ENCODE measurements at regions not wholly inside any gene's neighbourhood (a gene's known extent, or its start where the extent isn't known, plus 50 kb on each side); places are given as distances from the start of the nearest gene placed in this dataset.
"Not testable (repeated sequence)": the region's sequence is repeated elsewhere in the genome, so short reads cannot be mapped to it uniquely, and the experiment has no call there.

- no peak for DNase-seq (ENCODE audit: low read depth in 2 of 2)
These were observed 120.6 kb upstream of the JADE1 start for GRCh38 chr4:128688846-128689437.

- no peak for DNase-seq (ENCODE audit: low read depth in 2 of 2)
These were observed 121.3 kb upstream of the JADE1 start for GRCh38 chr4:128688033-128688721.

GRCh38 chr4:128686810-128687209 lies 122.7 kb upstream of the JADE1 start:
- DNase-seq (ENCODE audit: low read depth in 2 of 2) = no peak

GRCh38 chr4:128686032-128686465 lies 123.5 kb upstream of the JADE1 start:
- no peak for DNase-seq (ENCODE audit: low read depth in 2 of 2)

GRCh38 chr4:128684016-128684415 lies 125.5 kb upstream of the JADE1 start:
- no peak for DNase-seq (ENCODE audit: low read depth in 2 of 2)

- DNase-seq (ENCODE audit: low read depth in 2 of 2) = no peak
These were observed 126.4 kb upstream of the JADE1 start for GRCh38 chr4:128682942-128683666.

GRCh38 chr4:128676095-128676494 lies 133.4 kb upstream of the JADE1 start:
- DNase-seq (ENCODE audit: low read depth in 2 of 2) = no peak

- no peak for DNase-seq (ENCODE audit: low read depth in 2 of 2)
These were observed 134.4 kb upstream of the JADE1 start for GRCh38 chr4:128675083-128675482.

- DNase-seq (ENCODE audit: low read depth in 2 of 2) = not testable (repeated sequence)
These were observed 136.3 kb upstream of the JADE1 start for GRCh38 chr4:128673159-128673558.

- DNase-seq (ENCODE audit: low read depth in 2 of 2) = not testable (repeated sequence)
These were observed 136.9 kb upstream of the JADE1 start for GRCh38 chr4:128672596-128672995.

- DNase-seq (ENCODE audit: low read depth in 2 of 2) = no peak
These were observed 139.0 kb upstream of the JADE1 start for GRCh38 chr4:128670513-128670912.

GRCh38 chr4:128668566-128668965 lies 140.9 kb upstream of the JADE1 start:
- DNase-seq (ENCODE audit: low read depth in 2 of 2) = no peak

GRCh38 chr4:128665514-128665913 lies 144.0 kb upstream of the JADE1 start:
- no peak for DNase-seq (ENCODE audit: low read depth in 2 of 2)

- DNase-seq (ENCODE audit: low read depth in 2 of 2) = no peak
These were observed 146.2 kb upstream of the JADE1 start for GRCh38 chr4:128663325-128663724.

GRCh38 chr4:128661479-128661878 lies 148.0 kb upstream of the JADE1 start:
- no peak for DNase-seq (ENCODE audit: low read depth in 2 of 2)

- no peak for DNase-seq (ENCODE audit: low read depth in 2 of 2)
These were observed 148.9 kb upstream of the JADE1 start for GRCh38 chr4:128660361-128661215.

GRCh38 chr4:128658214-128658631 lies 151.3 kb upstream of the JADE1 start:
- no peak for DNase-seq (ENCODE audit: low read depth in 2 of 2)

GRCh38 chr4:128657638-128658037 lies 151.9 kb upstream of the JADE1 start:
- DNase-seq (ENCODE audit: low read depth in 2 of 2) = no peak

GRCh38 chr4:128654465-128654864 lies 155.0 kb upstream of the JADE1 start:
- no peak for DNase-seq (ENCODE audit: low read depth in 2 of 2)

GRCh38 chr4:128653527-128654444 lies 155.7 kb upstream of the JADE1 start:
- no peak for DNase-seq (ENCODE audit: low read depth in 2 of 2)

Measured in activated CD4-positive, alpha-beta T cell treated with anti-CD3 and anti-CD28 coated beads for 24 hours (primary cell).